Mesothelial cell of epicardium (in vitro differentiated cells): ENCODE measurements at regions not wholly inside any gene's neighbourhood (a gene's known extent, or its start where the extent isn't known, plus 50 kb on each side); places are given as distances from the start of the nearest gene placed in this dataset.
A peak's percentile ranks its signal among the peaks of the same experiment; 100 is the strongest.

Source experiments
- DNase-seq, 2 experiments: peaks; one replicate each; pipeline ENCODE4 v3.0.0; 2021; ENCODE audit warnings: low spot score in 2 of 2; ENCODE audit not compliant: unreplicated experiment in 2 of 2
- H3K27ac Mint-ChIP-seq: 2 replicates; pipeline ENCODE4 v1.8.0; 2021; ENCODE audit warnings: mixed read lengths
- H3K27me3 Mint-ChIP-seq: 2 replicates; pipeline ENCODE4 v1.8.0; 2021; ENCODE audit warnings: low read depth, mixed read lengths
- H3K36me3 Mint-ChIP-seq: 2 replicates; pipeline ENCODE4 v1.8.0; 2021; ENCODE audit warnings: mixed read lengths
- H3K4me1 Mint-ChIP-seq: 2 replicates; pipeline ENCODE4 v1.8.0; 2021; ENCODE audit warnings: mixed read lengths
- H3K4me3 Mint-ChIP-seq: 2 replicates; pipeline ENCODE4 v1.8.0; 2021; ENCODE audit warnings: mild to moderate bottlenecking, moderate library complexity, mixed read lengths
- H3K9me3 Mint-ChIP-seq: 2 replicates; pipeline ENCODE4 v1.8.0; 2021; ENCODE audit warnings: mixed read lengths
- TF ChIP-seq, protein P1 (sequence below): fragments of 200-600 bp; sonication (generic); IDR thresholded peaks from one replicate; pipeline ENCODE4 v1.5.0; 2021; ENCODE audit warnings: antibody characterized with exemption; ENCODE audit not compliant: unreplicated experiment

DNA sequence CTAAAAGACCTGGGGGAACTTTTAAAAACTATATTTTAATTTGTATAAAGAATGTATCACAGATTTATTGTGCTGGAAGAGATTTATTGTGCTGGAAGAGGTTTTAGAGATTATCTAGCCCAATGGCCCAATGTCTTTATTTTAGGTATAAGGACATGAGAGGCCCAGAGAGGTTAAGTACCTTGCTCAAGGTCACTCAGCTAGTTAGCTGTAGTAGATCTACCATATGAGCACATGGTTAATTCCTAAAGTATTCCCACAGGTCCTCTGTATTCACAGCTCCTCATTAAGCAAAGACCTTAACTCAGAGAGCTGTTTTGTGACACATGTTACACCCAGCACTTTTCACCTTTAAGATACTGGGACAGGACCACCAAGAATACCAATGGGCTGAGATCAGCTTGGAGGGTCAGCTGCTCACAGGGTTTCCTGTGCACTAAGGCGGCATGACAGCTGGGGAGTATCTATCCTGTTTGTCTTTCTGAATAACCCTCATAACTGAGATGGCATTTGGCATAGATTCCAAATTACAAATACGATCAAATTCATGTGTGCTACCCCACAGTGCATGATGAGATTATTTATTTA, 143.1 kb upstream of the TBL1XR1 start:
- Mint-ChIP-seq H3K27ac (no peak overlapping the region), H3K36me3 (no peaks in the 10 kb centered on the region), H3K4me3 (no peak overlapping the region), H3K27me3 (no peaks in the 10 kb centered on the region), H3K4me1 (peaks cover 52% of the 10 kb centered on the region), H3K9me3 (no peaks in the 10 kb centered on the region)
- TF ChIP-seq, protein P1, sequence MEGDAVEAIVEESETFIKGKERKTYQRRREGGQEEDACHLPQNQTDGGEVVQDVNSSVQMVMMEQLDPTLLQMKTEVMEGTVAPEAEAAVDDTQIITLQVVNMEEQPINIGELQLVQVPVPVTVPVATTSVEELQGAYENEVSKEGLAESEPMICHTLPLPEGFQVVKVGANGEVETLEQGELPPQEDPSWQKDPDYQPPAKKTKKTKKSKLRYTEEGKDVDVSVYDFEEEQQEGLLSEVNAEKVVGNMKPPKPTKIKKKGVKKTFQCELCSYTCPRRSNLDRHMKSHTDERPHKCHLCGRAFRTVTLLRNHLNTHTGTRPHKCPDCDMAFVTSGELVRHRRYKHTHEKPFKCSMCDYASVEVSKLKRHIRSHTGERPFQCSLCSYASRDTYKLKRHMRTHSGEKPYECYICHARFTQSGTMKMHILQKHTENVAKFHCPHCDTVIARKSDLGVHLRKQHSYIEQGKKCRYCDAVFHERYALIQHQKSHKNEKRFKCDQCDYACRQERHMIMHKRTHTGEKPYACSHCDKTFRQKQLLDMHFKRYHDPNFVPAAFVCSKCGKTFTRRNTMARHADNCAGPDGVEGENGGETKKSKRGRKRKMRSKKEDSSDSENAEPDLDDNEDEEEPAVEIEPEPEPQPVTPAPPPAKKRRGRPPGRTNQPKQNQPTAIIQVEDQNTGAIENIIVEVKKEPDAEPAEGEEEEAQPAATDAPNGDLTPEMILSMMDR: no peak
- DNase-seq: no peak

DNA sequence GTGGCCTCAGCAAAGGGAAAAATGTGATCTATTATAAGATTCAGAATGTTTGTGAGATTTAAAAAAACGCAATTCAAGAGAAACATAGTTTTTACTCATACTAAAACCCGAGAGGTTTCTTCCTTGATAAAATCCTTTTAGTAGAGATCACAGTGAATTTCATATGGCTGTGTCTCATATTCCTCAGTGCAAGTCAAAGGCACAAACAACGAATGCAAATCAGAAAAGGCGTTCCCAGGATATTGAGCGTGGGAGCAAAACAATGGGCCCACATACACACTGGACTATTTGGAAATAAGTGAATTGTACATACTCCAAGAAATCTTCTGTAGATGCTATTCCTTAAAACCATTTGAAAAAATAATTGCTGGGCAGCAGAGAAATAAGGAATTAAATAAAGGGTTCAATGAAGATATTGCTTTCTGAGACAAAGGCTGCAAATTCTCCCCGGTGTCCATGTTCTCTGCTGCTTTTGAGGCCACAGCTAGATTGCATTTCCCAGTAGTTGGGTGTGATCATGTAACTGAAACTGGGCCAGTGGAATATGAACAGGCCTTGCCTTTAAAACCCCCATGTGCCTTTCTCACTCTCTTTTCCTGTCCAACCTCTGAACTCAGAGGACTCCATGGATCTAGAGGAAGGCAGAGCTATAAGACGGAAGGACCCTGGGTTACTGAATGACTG, 144.6 kb upstream of the TBL1XR1 start:
- Mint-ChIP-seq H3K36me3 (no peaks in the 10 kb centered on the region), H3K27me3 (no peaks in the 10 kb centered on the region), H3K27ac (no peak overlapping the region), H3K4me3 (no peak overlapping the region), H3K4me1 (peaks cover 54% of the 10 kb centered on the region), H3K9me3 (no peaks in the 10 kb centered on the region)
- TF ChIP-seq, protein P1: no peak
- DNase-seq: no peak

DNA sequence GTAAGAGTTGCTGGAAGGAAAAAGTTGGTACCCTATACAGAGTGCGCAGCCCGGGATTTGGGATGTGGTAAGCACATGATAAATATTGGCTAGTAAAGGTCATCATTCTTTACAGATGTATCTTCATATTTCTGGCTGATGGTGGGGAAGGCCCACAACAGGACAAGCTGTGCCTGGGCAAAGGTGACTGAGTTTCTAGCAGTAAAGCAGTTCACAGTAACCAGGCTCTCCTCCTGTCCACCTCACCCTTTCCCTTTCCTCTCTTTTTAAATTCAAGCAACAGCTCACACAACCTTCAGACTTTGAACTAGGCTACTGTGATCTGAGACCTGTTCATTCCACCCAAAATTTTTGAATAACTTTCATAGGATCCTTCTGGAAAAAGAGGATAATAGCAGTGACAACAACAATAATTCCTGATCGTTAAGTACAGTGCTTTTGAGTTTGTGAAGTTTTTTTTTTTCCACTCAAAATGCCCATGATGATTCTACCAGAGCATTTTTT, 145.9 kb upstream of the TBL1XR1 start:
- Mint-ChIP-seq H3K4me1 (peaks cover 43% of the 10 kb centered on the region), H3K27me3 (no peaks in the 10 kb centered on the region), H3K27ac (peak overlapping the region; percentile 83), H3K9me3 (no peaks in the 10 kb centered on the region), H3K4me3 (no peak overlapping the region), H3K36me3 (no peaks in the 10 kb centered on the region)
- peak in 1 of 2 experiments; percentile 14 for DNase-seq
- TF ChIP-seq, protein P1: no peak

DNA sequence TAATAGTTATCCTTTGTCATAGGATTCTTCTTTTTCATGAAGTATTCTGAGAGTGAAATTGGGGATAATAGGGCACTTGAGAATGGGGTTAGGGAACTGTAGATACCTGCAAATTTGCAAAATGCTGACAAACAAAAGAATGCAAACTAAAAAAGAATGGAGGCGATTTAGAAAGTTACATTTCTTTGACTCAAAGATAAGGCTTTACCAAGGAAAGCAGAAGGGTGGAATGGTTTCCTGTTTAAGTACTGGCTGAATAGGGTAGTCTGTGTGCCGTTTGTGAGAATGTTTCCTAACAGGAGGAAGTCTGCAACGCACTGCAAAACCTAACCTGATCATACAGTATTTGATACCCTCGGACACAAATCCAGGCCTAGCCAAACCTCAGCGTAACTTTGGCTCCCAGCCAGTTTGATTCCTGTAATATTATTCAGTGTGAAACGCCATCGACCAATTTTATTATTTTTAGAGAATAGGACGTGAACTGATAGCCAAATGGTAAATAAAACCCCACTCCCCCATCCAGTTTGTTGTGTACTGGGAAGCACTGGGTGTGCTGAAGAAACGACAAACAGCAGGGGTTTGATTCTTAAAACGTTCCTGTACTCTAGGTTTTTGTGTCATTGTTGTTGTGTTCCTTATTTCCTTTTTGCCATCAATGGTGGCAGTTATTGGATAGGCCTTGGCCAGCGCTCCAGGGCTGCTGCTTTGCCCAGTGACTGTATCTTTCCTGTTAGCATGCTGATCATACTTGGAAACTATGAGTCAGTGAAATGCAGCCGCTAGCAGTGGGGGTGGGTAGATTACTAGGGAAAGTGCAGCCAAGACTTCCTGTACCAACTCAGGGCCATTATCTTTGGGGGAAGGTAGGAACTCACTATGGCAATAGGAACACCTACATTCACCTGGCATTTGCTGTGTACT, 148.0 kb upstream of the TBL1XR1 start:
- Mint-ChIP-seq H3K4me1 (peaks cover 47% of the 10 kb centered on the region), H3K4me3 (no peak overlapping the region), H3K27me3 (no peaks in the 10 kb centered on the region), H3K9me3 (no peaks in the 10 kb centered on the region), H3K27ac (peak overlapping the region; percentile 95), H3K36me3 (no peaks in the 10 kb centered on the region)
- peak in 1 of 2 experiments; percentile 59 for DNase-seq
- TF ChIP-seq, protein P1: no peak

DNA sequence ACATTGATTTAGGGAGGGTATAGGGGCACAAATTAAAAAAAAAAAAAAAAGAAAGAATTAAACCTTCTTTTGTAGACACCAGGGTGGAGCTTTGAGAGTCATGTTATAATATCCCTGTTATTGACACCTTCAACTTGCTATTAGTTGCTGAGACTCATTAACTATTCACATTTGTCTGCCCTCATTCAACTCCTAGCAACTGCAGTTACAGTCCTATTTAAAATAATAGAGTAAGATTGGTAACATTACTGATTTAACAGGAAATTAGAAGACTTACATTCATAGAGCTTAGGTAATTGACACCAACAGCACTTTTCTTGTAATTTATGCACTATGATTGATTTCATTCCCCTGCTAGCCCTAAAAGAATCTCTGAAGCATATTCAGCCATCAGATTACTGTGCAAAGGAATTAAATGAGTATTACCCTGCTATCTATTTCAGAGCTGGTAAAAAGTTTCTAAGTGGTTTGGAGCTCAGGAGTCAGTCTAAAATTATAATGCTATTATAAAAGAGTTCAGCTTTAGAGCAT, 148.8 kb upstream of the TBL1XR1 start:
- H3K27ac Mint-ChIP-seq: peak overlapping the region; percentile 95
- H3K27me3 Mint-ChIP-seq: no peaks in the 10 kb centered on the region
- H3K9me3 Mint-ChIP-seq: no peaks in the 10 kb centered on the region
- H3K4me3 Mint-ChIP-seq: no peak overlapping the region
- H3K36me3 Mint-ChIP-seq: no peaks in the 10 kb centered on the region
- TF ChIP-seq, protein P1: no peak
- DNase-seq: no peak
- peaks cover 47% of the 10 kb centered on the region for H3K4me1 Mint-ChIP-seq
